GM12892 (cell line): ENCODE measurements at regions not wholly inside any gene's neighbourhood (a gene's known extent, or its start where the extent isn't known, plus 50 kb on each side); places are given as distances from the start of the nearest gene placed in this dataset.

Source experiments
- POLR2A ChIP-seq: IDR thresholded peaks from 2 replicates; pipeline ENCODE4 v1.6.1; 2011; ENCODE audit warnings: low read depth, low read length, control low read depth
- POLR2AphosphoS5 ChIP-seq: IDR thresholded peaks from 2 replicates; pipeline ENCODE4 v1.6.1; 2011; ENCODE audit warnings: low read depth, low read length, control low read depth

DNA sequence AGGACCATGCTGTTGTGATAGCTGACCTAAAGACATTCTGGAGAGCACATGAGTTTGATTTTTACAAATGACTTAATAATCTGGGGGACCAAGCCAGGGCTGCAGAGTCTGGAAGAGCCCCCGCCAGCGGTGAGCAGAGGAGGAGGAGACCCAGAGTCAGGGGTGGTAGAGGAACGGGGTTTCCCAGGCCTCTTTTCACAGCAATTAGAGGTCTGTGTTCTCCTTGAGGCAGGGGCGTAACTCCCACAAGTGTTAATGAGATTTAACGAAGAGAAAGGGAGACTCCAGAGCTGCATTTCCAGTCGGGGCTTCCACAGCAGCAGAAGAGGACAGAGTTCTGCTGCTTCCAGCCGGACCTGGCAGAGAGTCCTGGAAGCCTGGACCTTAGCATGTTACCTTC, 137.9 kb upstream of the SLC24A2 start:
- no peak for TF ChIP-seq POLR2A
- no peak for TF ChIP-seq POLR2AphosphoS5
